ENCODE measurements at regions not wholly inside any gene's neighbourhood (a gene's known extent, or its start where the extent isn't known, plus 50 kb on each side); places are given as distances from the start of the nearest gene placed in this dataset.

DNA sequence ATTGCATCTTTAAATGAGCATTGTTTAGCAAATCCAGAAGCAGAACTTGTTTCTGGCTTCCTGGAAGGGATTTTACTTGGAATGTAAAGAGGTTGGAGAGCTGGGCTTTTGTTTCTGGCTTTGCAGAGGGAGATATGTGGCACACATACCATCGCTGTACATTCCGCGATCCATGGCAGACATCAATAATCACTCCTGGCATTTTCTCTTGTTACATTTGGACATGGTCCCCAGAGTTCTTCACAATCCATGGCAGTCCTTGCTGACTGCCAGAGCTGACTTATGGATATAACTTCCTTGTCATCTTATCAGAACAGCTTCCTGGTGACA, 445.6 kb upstream of the SPRED2 start:
- no peak for DNase-seq

- no peak for DNase-seq
These were observed 445.1 kb upstream of the SPRED2 start for GRCh38 chr2:65877331-65878010.

GRCh38 chr2:65876114-65876513, 443.7 kb upstream of the SPRED2 start:
- DNase-seq = no peak

- no peak for DNase-seq
These were observed 438.4 kb upstream of the SPRED2 start for GRCh38 chr2:65870826-65871225.

DNA sequence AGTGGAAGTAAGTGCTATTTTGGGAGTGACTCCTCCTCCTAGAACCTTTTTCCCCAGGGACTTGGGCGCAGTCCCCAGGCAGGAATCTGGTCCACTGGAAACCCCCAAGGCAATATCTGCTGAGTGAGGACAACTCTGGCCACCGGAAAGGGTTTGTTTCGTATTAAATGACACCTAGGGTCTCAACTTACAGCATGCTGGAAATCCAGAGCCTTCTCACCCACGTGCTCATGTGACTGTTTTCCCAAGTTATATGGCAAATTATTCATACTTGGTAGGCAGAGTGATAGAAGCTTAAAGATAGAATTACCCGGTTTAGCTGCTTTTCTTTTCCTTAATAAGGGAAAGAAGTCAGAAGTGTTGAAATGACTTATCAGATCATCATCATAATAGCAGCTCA, 436.9 kb upstream of the SPRED2 start:
- DNase-seq = no peak

GRCh38 chr2:65868177-65868576, 435.8 kb upstream of the SPRED2 start:
- DNase-seq = no peak

DNA sequence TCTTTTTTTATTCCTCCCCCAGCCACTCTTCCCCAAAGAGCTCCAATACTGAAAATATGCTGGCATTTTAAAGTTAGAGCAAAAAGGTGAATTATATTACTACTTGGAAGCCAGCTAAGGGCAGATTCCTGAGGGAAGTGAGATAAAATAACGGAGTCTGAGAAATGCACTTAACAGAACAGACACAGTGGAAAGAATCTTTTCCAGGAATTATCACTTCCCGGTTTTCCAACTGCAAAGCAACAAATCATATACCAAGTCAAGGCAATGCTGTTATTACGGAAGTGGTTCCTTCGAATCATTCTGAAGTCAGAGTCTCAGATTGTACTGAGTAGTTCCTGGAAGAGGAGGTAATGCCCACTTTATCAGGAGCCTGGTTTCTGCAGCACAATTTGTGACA, 435.0 kb upstream of the SPRED2 start:
- no peak for DNase-seq

DNA sequence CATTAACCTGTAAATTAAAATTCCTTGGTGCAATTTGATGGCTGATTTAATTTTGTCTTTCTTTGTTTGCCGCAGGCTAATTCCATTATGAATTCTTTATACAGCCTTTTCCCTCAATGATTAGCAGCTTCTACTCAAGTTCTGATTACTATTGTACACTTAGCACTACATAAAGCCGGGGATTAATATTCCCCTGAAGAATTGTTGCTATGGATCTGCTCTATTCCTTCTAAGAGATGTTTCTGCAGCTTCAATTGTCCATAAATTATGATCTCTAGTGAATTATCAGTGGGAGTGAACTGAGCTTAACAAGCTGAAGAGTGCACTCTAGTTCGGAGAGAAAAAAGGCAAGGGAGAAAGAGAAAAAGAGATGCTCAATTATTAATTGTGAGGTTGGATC, 433.7 kb upstream of the SPRED2 start:
- no peak for DNase-seq

DNA sequence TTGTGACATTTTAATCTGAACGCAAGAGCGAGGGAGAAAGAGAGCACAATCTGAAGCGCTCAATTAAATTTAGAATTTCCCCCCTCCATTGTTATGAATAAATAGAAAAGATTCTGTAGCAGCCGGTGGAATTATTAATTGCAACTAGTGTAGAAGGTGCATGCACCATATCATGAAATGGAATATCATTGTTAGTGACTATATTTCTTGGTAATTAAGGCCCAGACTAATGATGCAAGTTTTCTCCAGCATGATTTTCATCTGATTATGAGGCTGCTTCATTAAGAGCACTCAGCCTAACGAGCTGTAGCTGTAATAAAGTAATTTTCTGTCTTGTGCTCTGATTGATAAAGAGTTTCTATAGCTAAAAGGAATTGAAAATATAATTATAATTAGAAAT, 432.2 kb upstream of the SPRED2 start:
- no peak for DNase-seq

DNA sequence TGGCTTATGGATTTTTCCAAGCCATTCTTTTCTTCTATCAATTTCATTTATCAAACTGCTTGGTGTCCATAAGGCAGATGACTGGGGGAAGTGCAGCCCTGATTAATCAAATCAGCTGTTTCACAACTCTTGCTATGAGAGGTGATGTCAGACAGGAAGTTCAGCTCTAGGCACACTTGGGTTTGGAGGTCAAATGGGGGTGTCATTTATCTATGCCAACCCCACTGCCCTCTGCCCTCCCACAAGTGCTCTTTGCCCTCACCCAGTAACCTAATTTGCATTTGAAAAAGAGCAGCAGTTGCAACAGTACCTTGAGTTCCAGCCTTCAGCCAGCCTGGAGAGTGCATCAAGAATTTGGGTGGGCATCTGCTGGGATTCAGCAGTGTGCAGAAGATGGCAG, 431.3 kb upstream of the SPRED2 start:
- DNase-seq = no peak

DNA sequence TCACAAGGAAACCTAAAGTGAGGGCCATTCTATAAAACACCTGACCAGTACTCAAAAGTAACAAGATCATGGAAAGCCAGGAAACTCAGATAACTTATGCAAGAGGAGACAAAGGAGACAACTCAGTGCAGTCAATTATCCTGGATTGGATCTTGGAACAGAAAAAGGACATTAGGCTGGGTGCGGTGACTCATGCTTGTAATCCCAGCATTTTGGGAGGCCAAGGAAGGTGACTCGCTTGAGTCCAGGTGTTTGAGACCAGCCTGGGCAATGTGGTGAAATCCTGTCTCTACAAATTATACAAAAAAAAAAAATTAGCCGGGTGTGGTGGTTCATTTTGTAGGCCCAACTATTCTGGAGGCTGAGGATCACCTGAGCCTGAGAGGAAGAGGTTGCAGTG, 424.5 kb upstream of the SPRED2 start:
- DNase-seq = no peak

- no peak for DNase-seq
These were observed 424.0 kb upstream of the SPRED2 start for GRCh38 chr2:65856423-65856822.

- DNase-seq = no peak
These were observed 418.3 kb upstream of the SPRED2 start for GRCh38 chr2:65850695-65851094.

GRCh38 chr2:65846989-65847678, 414.7 kb upstream of the SPRED2 start:
- DNase-seq = no peak

GRCh38 chr2:65845442-65846182, 413.2 kb upstream of the SPRED2 start:
- DNase-seq = no peak

GRCh38 chr2:65842104-65842503, 409.7 kb upstream of the SPRED2 start:
- no peak for DNase-seq

GRCh38 chr2:65835975-65836549, 403.7 kb upstream of the SPRED2 start:
- no peak for DNase-seq

GRCh38 chr2:65834771-65835475, 402.5 kb upstream of the SPRED2 start:
- no peak for DNase-seq

DNA sequence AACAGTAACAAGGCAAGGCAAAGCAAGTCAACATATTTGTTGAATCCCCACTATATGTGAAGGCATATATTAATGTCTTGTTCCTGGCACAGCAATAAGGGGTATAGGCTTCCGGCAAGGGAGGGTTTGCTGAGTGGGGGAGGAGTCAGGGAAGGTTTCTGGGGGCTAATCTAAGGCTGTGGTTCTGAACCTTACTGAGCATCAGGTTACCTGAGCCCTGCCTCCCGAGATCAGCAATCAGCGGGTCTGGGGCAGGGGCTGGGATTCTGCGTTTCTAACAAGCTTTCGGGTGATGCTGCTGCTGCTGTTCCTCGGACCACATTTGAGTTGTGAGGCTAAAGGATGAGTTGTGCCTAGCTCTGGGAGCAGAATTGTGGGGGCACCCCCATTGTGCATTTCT, 401.7 kb upstream of the SPRED2 start:
- no peak for DNase-seq

GRCh38 chr2:65831509-65831908, 399.1 kb upstream of the SPRED2 start:
- DNase-seq = no peak

DNA sequence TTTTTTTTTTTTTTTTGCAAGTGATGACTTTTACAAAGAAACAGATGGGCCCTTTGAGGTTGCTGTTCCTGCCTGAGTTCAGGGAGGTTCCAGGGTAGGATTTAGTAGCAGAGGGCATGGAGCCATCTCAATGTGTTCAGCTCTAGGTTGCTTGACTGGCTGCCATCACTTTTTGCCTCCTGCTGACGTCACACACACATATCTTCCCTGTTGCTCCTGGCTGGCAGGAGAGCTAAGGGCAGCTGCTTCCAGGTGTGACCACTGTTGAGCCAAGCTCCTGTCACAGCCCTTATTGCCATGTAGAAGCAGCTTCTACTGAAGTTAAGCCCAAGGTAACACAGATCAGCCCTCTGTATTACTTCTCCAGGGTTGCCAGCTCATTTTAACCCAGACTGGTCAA, 394.2 kb upstream of the SPRED2 start:
- DNase-seq = no peak

GRCh38 chr2:65823511-65823910, 391.1 kb upstream of the SPRED2 start:
- DNase-seq = no peak

DNA sequence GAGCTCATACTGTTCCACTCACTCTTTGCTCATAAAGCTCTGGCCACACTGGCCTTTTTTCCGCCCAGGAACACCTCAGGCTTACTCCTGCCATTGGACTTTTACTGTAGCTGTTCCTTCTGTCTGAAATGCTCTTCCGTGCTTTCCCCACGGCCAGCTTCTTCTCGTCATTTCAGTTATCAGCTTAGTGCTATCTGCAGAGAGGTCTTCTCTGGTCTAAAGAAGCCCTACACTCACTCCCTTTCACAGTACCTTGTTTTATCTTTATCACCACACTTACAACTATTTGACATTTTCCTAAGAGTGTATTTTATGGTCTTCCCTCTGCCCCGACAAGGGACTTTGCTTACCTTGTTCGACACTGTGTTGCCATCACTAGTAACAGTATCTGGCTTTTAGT, 388.1 kb upstream of the SPRED2 start:
- DNase-seq = no peak

Data from stimulated activated CD8-positive, alpha-beta memory T cell treated with anti-CD3 and anti-CD28 coated beads, Interleukin-4, amount 100 ng/mL, for 48 hours (primary cell).